WTC11 (cell line): ENCODE measurements at regions not wholly inside any gene's neighbourhood (a gene's known extent, or its start where the extent isn't known, plus 50 kb on each side); places are given as distances from the start of the nearest gene placed in this dataset.

Experiments
- ATAC-seq: fragments of 200-7000 bp; cut with Tn5 transposase; 2 replicates; pipeline ENCODE4 v1.10.0; 2021; ENCODE audit warnings: mild to moderate bottlenecking, moderate library complexity
- CTCF ChIA-PET: fragments of 300-600 bp; sonication (Branson Sonifier 250); formaldehyde crosslinking; loops from one replicate; lab custom pipeline; 2021; ENCODE audit warnings: antibody characterized with exemption; lab: Charles Lee
- POLR2A ChIA-PET: fragments of 350-600 bp; sonication (Branson Sonifier 250); formaldehyde crosslinking; loops from one replicate; lab custom pipeline; 2021; ENCODE audit warnings: antibody characterized with exemption; lab: Charles Lee
- DNase-seq: peaks from one replicate; pipeline ENCODE4 v3.0.0; 2021; ENCODE audit warnings: low spot score
- H3K27ac Mint-ChIP-seq: 2 replicates; pipeline ENCODE4 v1.8.0; 2021; ENCODE audit warnings: mixed read lengths
- H3K27me3 Mint-ChIP-seq: 2 replicates; pipeline ENCODE4 v1.8.0; 2021; ENCODE audit warnings: low read depth, mild to moderate bottlenecking, moderate library complexity, mixed read lengths
- H3K36me3 Mint-ChIP-seq: 2 replicates; pipeline ENCODE4 v1.8.0; 2021; ENCODE audit warnings: mixed read lengths
- H3K4me1 Mint-ChIP-seq: 2 replicates; pipeline ENCODE4 v1.8.0; 2022; ENCODE audit warnings: mixed read lengths
- H3K4me3 Mint-ChIP-seq: 2 replicates; pipeline ENCODE4 v1.8.0; 2021; ENCODE audit warnings: mild to moderate bottlenecking, moderate library complexity, mixed read lengths
- H3K9me3 Mint-ChIP-seq: 2 replicates; pipeline ENCODE4 v1.8.0; 2021; ENCODE audit warnings: mixed read lengths
- ATF1 ChIP-seq: sonication (generic); formaldehyde crosslinking; IDR thresholded peaks from 2 replicates; pipeline ENCODE4 v1.8.1; 2023; ENCODE audit warnings: mild to moderate bottlenecking, moderate library complexity, missing genetic modification reagents
- CREM ChIP-seq: sonication (generic); formaldehyde crosslinking; IDR thresholded peaks from 2 replicates; pipeline ENCODE4 v1.8.1; 2022; ENCODE audit warnings: mild to moderate bottlenecking, missing genetic modification reagents, moderate library complexity
- ESRRA ChIP-seq: sonication (generic); formaldehyde crosslinking; IDR thresholded peaks from 2 replicates; pipeline ENCODE4 v1.8.1; 2022; ENCODE audit warnings: mild to moderate bottlenecking, missing genetic modification reagents, borderline replicate concordance
- MYBL2 ChIP-seq: sonication (generic); formaldehyde crosslinking; IDR thresholded peaks from 2 replicates; pipeline ENCODE4 v1.8.1; 2023; ENCODE audit warnings: mild to moderate bottlenecking, moderate library complexity, missing genetic modification reagents
- NR2C2 ChIP-seq: sonication (generic); formaldehyde crosslinking; IDR thresholded peaks from 2 replicates; pipeline ENCODE4 v1.8.0; 2022; ENCODE audit warnings: mild to moderate bottlenecking, missing genetic modification reagents
- PRRX2 ChIP-seq: fragments of 250-450 bp; sonication (Bioruptor Pico); IDR thresholded peaks from 2 replicates; pipeline ENCODE4 v1.8.0; 2021; ENCODE audit warnings: mild to moderate bottlenecking
- RORB ChIP-seq: fragments of 250-450 bp; sonication (Bioruptor Pico); IDR thresholded peaks from 2 replicates; pipeline ENCODE4 v1.9.0; 2021; ENCODE audit warnings: mild to moderate bottlenecking
- ZNF219 ChIP-seq: sonication (generic); formaldehyde crosslinking; IDR thresholded peaks from 2 replicates; pipeline ENCODE4 v1.8.0; 2023; ENCODE audit warnings: missing genetic modification reagents, mild to moderate bottlenecking, borderline replicate concordance
- ZNF232 ChIP-seq: sonication (generic); formaldehyde crosslinking; IDR thresholded peaks from 2 replicates; pipeline ENCODE4 v1.8.0; 2022; ENCODE audit warnings: mild to moderate bottlenecking, missing genetic modification reagents
- ZNF317 ChIP-seq: sonication (generic); formaldehyde crosslinking; IDR thresholded peaks from 2 replicates; pipeline ENCODE4 v1.8.1; 2023; ENCODE audit warnings: low read depth, mild to moderate bottlenecking, moderate library complexity, missing genetic modification reagents, borderline replicate concordance
- ZNF396 ChIP-seq: fragments of 250-450 bp; sonication (Bioruptor Pico); IDR thresholded peaks from 2 replicates; pipeline ENCODE4 v1.8.0; 2021; ENCODE audit warnings: mild to moderate bottlenecking, moderate library complexity, borderline replicate concordance
- TF ChIP-seq, protein P1 (sequence below): sonication (generic); formaldehyde crosslinking; IDR thresholded peaks from 2 replicates; pipeline ENCODE4 v1.8.1; 2022; ENCODE audit warnings: low read depth, mild to moderate bottlenecking, moderate library complexity, missing genetic modification reagents, borderline replicate concordance
- TF ChIP-seq, protein P2 (sequence below): fragments of 250-450 bp; sonication (Bioruptor Pico); IDR thresholded peaks from 2 replicates; pipeline ENCODE4 v1.9.0; 2021; ENCODE audit warnings: mild to moderate bottlenecking, borderline replicate concordance
- TF ChIP-seq, protein P3 (sequence below): sonication (generic); formaldehyde crosslinking; IDR thresholded peaks from 2 replicates; pipeline ENCODE4 v1.8.1; 2022; ENCODE audit warnings: mild to moderate bottlenecking, moderate library complexity, missing genetic modification reagents
- TF ChIP-seq, protein P4 (sequence below): sonication (generic); formaldehyde crosslinking; IDR thresholded peaks from 2 replicates; pipeline ENCODE4 v1.8.0; 2022; ENCODE audit warnings: mild to moderate bottlenecking, missing genetic modification reagents
- TF ChIP-seq, protein P5 (sequence below): sonication (generic); formaldehyde crosslinking; IDR thresholded peaks from 2 replicates; pipeline ENCODE4 v1.8.0; 2023; ENCODE audit warnings: missing genetic modification reagents, mild to moderate bottlenecking, borderline replicate concordance

DNA sequence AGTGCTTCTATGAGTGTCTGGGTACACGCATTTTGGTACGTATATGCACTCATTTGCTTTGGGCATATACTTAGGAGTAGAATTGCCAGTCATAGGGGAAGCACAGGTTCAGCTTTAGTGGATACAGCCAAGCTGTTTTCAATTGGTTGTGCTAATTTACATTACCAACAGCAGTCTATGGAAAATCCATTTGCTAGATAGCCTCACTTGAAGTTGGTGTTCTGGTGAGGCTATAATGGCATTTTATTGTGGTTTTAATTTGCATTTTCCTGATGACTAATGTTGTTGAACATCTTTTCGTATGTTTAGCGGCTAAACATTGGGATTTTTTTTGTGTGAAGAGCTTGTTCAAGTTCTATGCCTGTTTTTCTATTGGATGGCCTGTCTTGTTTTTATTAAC lies 76.8 kb upstream of the ANKH start:
- POLR2A ChIA-PET = no interaction called here
- Mint-ChIP-seq H3K4me1 (peaks cover 10% of the 10 kb centered on the region), H3K9me3 (peaks cover 9% of the 10 kb centered on the region; the same call in 1 of the 2 replicates), H3K27me3 (no peaks in the 10 kb centered on the region), H3K27ac (no peak overlapping the region), H3K4me3 (no peak overlapping the region), H3K36me3 (no peaks in the 10 kb centered on the region)
- TF ChIP-seq, protein P1, sequence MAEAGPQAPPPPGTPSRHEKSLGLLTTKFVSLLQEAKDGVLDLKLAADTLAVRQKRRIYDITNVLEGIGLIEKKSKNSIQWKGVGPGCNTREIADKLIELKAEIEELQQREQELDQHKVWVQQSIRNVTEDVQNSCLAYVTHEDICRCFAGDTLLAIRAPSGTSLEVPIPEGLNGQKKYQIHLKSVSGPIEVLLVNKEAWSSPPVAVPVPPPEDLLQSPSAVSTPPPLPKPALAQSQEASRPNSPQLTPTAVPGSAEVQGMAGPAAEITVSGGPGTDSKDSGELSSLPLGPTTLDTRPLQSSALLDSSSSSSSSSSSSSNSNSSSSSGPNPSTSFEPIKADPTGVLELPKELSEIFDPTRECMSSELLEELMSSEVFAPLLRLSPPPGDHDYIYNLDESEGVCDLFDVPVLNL (CRISPR knock-in tag) = no peak
- TF ChIP-seq PRRX2 (CRISPR knock-in tag) = no peak
- TF ChIP-seq CREM = no peak
- TF ChIP-seq NR2C2 (CRISPR knock-in tag) = no peak
- TF ChIP-seq, protein P2, sequence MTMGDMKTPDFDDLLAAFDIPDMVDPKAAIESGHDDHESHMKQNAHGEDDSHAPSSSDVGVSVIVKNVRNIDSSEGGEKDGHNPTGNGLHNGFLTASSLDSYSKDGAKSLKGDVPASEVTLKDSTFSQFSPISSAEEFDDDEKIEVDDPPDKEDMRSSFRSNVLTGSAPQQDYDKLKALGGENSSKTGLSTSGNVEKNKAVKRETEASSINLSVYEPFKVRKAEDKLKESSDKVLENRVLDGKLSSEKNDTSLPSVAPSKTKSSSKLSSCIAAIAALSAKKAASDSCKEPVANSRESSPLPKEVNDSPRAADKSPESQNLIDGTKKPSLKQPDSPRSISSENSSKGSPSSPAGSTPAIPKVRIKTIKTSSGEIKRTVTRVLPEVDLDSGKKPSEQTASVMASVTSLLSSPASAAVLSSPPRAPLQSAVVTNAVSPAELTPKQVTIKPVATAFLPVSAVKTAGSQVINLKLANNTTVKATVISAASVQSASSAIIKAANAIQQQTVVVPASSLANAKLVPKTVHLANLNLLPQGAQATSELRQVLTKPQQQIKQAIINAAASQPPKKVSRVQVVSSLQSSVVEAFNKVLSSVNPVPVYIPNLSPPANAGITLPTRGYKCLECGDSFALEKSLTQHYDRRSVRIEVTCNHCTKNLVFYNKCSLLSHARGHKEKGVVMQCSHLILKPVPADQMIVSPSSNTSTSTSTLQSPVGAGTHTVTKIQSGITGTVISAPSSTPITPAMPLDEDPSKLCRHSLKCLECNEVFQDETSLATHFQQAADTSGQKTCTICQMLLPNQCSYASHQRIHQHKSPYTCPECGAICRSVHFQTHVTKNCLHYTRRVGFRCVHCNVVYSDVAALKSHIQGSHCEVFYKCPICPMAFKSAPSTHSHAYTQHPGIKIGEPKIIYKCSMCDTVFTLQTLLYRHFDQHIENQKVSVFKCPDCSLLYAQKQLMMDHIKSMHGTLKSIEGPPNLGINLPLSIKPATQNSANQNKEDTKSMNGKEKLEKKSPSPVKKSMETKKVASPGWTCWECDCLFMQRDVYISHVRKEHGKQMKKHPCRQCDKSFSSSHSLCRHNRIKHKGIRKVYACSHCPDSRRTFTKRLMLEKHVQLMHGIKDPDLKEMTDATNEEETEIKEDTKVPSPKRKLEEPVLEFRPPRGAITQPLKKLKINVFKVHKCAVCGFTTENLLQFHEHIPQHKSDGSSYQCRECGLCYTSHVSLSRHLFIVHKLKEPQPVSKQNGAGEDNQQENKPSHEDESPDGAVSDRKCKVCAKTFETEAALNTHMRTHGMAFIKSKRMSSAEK (CRISPR knock-in tag) = no peak
- TF ChIP-seq ESRRA (CRISPR knock-in tag) = no peak
- TF ChIP-seq ATF1 (CRISPR knock-in tag) = no peak
- ATAC-seq (no peak), DNase-seq (no peak)
- CTCF ChIA-PET = no interaction called here

DNA sequence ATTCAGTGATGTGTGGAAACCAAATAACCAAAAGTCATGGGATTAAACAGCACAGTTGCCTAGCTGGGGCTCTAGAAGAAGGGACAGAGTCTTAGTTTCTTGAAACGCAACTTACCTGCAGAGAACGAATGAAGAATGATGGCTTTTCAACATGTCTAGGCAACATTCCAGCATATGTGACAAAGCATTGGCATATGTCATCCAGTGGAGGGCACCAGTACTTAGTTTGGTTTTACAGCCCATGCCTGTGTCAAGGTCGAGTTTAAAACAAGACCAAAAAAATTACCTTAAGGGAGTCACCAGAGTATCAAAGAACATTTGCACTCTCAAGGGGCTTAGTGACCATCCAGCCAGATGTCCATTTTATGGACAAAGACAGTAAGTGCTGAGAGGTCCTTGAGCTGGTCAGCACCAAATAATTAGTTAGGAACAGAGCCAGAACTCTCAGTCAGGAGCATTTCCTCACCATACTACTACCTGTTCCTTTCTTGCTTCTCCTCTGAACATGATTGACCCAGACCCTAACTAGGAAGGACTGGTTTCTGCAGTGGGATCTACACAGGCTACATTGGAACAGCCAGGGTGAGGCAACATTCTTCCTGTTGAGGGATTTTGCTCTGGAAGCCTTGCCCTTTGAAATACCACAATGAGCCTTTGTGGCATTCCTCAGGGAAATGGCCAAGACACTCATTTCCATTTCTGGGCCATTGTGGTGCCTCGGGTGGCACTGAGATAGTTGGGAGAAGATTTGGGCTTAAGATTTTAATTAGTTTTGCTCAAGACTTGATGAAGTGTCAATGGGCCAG lies 75.4 kb upstream of the ANKH start:
- H3K9me3 Mint-ChIP-seq = peaks cover 9% of the 10 kb centered on the region; the same call in 1 of the 2 replicates
- TF ChIP-seq ZNF219 (CRISPR knock-in tag) = no peak
- no peak for TF ChIP-seq ZNF232 (CRISPR knock-in tag)
- TF ChIP-seq MYBL2 (CRISPR knock-in tag) = no peak
- no peak for TF ChIP-seq ZNF396
- TF ChIP-seq, protein P3, sequence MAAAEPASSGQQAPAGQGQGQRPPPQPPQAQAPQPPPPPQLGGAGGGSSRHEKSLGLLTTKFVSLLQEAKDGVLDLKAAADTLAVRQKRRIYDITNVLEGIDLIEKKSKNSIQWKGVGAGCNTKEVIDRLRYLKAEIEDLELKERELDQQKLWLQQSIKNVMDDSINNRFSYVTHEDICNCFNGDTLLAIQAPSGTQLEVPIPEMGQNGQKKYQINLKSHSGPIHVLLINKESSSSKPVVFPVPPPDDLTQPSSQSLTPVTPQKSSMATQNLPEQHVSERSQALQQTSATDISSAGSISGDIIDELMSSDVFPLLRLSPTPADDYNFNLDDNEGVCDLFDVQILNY (CRISPR knock-in tag) = no peak
- TF ChIP-seq, protein P4, sequence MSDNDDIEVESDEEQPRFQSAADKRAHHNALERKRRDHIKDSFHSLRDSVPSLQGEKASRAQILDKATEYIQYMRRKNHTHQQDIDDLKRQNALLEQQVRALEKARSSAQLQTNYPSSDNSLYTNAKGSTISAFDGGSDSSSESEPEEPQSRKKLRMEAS (CRISPR knock-in tag) = no peak
- no peak for TF ChIP-seq ZNF317 (CRISPR knock-in tag)
- TF ChIP-seq RORB (CRISPR knock-in tag) = no peak
- TF ChIP-seq, protein P5, sequence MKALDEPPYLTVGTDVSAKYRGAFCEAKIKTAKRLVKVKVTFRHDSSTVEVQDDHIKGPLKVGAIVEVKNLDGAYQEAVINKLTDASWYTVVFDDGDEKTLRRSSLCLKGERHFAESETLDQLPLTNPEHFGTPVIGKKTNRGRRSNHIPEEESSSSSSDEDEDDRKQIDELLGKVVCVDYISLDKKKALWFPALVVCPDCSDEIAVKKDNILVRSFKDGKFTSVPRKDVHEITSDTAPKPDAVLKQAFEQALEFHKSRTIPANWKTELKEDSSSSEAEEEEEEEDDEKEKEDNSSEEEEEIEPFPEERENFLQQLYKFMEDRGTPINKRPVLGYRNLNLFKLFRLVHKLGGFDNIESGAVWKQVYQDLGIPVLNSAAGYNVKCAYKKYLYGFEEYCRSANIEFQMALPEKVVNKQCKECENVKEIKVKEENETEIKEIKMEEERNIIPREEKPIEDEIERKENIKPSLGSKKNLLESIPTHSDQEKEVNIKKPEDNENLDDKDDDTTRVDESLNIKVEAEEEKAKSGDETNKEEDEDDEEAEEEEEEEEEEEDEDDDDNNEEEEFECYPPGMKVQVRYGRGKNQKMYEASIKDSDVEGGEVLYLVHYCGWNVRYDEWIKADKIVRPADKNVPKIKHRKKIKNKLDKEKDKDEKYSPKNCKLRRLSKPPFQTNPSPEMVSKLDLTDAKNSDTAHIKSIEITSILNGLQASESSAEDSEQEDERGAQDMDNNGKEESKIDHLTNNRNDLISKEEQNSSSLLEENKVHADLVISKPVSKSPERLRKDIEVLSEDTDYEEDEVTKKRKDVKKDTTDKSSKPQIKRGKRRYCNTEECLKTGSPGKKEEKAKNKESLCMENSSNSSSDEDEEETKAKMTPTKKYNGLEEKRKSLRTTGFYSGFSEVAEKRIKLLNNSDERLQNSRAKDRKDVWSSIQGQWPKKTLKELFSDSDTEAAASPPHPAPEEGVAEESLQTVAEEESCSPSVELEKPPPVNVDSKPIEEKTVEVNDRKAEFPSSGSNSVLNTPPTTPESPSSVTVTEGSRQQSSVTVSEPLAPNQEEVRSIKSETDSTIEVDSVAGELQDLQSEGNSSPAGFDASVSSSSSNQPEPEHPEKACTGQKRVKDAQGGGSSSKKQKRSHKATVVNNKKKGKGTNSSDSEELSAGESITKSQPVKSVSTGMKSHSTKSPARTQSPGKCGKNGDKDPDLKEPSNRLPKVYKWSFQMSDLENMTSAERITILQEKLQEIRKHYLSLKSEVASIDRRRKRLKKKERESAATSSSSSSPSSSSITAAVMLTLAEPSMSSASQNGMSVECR (CRISPR knock-in tag) = no peak
- no peak overlapping the region for H3K27ac Mint-ChIP-seq
- CTCF ChIA-PET = interaction anchor here (0.7 to 1.0 kb wide), 3 partner anchors 10 to 159 kb away, joined by 3 to 4 read pairs (median 3); no protein-coding TSS in a partner anchor
- DNase-seq (no peak), ATAC-seq (peak; percentile 91)
- peaks cover 10% of the 10 kb centered on the region for H3K4me1 Mint-ChIP-seq
- H3K27me3 Mint-ChIP-seq = no peaks in the 10 kb centered on the region
- no peak overlapping the region for H3K4me3 Mint-ChIP-seq
- POLR2A ChIA-PET = no interaction called here
- no peaks in the 10 kb centered on the region for H3K36me3 Mint-ChIP-seq
